ENCODE measurements at regions not wholly inside any gene's neighbourhood (a gene's known extent, or its start where the extent isn't known, plus 50 kb on each side); places are given as distances from the start of the nearest gene placed in this dataset.

DNA sequence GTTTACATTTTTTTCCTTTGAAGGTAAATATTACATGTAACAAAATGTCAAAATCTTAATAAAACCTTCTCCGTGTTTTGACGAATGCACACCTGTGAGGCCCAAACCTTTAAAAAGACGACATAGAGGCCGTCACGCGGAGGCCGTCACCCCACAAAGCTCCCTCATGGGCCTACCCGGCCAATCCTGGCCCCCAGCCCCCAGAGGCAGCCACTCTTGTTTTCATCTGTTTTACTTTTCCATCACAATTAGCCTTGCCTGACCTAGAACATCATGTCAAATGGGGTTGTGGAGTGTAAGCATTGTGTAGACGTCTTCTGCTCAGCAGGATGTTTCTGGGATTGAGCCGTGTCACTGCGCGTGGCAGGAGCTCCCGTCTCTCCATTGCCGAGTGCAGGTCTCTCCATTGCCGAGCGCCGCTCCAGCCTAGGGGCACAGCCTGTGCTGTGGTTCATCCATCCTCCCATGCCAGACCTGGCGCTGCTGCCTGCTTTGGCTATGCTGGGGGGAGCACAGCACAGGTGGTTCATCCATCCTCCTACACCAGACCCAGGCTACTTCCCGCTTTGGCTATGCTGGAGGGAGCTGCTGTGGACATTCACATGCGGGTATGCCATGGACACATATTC is 52.2 kb upstream of the IRX4 start:
- TF ChIP-seq, protein P1, sequence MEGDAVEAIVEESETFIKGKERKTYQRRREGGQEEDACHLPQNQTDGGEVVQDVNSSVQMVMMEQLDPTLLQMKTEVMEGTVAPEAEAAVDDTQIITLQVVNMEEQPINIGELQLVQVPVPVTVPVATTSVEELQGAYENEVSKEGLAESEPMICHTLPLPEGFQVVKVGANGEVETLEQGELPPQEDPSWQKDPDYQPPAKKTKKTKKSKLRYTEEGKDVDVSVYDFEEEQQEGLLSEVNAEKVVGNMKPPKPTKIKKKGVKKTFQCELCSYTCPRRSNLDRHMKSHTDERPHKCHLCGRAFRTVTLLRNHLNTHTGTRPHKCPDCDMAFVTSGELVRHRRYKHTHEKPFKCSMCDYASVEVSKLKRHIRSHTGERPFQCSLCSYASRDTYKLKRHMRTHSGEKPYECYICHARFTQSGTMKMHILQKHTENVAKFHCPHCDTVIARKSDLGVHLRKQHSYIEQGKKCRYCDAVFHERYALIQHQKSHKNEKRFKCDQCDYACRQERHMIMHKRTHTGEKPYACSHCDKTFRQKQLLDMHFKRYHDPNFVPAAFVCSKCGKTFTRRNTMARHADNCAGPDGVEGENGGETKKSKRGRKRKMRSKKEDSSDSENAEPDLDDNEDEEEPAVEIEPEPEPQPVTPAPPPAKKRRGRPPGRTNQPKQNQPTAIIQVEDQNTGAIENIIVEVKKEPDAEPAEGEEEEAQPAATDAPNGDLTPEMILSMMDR (IDR thresholded peaks at IDR 0.05), result no peak
- no peak for TF ChIP-seq POLR2A (IDR thresholded peaks at IDR 0.05)
